HFFc6 (cell line): ENCODE measurements at regions not wholly inside any gene's neighbourhood (a gene's known extent, or its start where the extent isn't known, plus 50 kb on each side); places are given as distances from the start of the nearest gene placed in this dataset.

ENCODE experiments used
- DNase-seq: peaks from one replicate; pipeline ENCODE4 v3.0.0-alpha.2; 2018
- H3K27ac Mint-ChIP-seq: 2 replicates; pipeline ENCODE4 v1.8.0; 2020; ENCODE audit warnings: mild to moderate bottlenecking, mixed read lengths
- H3K27me3 Mint-ChIP-seq: 2 replicates; pipeline ENCODE4 v1.8.0; 2021; ENCODE audit warnings: mild to moderate bottlenecking, moderate library complexity, mixed read lengths; ENCODE audit not compliant: insufficient read depth
- H3K36me3 Mint-ChIP-seq: 2 replicates; pipeline ENCODE4 v1.8.0; 2021; ENCODE audit warnings: low read depth, mixed read lengths
- H3K4me1 Mint-ChIP-seq: 2 replicates; pipeline ENCODE4 v1.8.0; 2020; ENCODE audit warnings: low read depth, mixed read lengths
- H3K4me3 Mint-ChIP-seq: 2 replicates; pipeline ENCODE4 v1.8.0; 2020; ENCODE audit warnings: mild to moderate bottlenecking, moderate library complexity, mixed read lengths
- H3K9me3 Mint-ChIP-seq: 2 replicates; pipeline ENCODE4 v1.8.0; 2020; ENCODE audit warnings: mild to moderate bottlenecking, mixed read lengths
- TF ChIP-seq, protein P1 (sequence below): fragments of 200-600 bp; sonication (generic); IDR thresholded peaks from 2 replicates; pipeline ENCODE4 v1.5.0; 2021; ENCODE audit warnings: antibody characterized with exemption, mild to moderate bottlenecking

DNA sequence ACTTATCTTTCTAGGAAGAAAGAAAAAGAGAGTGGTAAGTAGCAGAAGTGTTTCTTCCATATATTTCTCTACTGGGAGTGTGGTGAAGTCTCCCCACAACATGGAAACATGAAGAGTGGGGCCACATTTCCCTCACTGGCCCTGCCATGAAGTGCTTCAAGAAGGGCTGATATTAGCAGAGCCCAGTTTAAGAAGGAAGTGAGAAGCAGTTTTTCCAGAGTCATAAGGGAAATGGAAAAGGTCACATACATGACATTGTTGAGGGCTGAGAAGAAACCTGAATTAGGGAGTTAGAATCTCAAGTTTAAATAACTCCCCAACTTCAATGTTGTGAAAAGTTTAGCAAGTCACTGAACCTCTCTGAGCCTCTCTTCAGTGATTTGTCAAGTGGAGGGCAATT, 171.9 kb upstream of the RBPJ start:
- peaks cover 44% of the 10 kb centered on the region for H3K4me1 Mint-ChIP-seq
- DNase-seq, result no peak
- H3K27ac Mint-ChIP-seq, result no peak overlapping the region
- H3K36me3 Mint-ChIP-seq, result no peaks in the 10 kb centered on the region; the same call in 1 of the 2 replicates
- H3K27me3 Mint-ChIP-seq, result peaks cover 1% of the 10 kb centered on the region
- H3K9me3 Mint-ChIP-seq, result no peaks in the 10 kb centered on the region
- TF ChIP-seq, protein P1, sequence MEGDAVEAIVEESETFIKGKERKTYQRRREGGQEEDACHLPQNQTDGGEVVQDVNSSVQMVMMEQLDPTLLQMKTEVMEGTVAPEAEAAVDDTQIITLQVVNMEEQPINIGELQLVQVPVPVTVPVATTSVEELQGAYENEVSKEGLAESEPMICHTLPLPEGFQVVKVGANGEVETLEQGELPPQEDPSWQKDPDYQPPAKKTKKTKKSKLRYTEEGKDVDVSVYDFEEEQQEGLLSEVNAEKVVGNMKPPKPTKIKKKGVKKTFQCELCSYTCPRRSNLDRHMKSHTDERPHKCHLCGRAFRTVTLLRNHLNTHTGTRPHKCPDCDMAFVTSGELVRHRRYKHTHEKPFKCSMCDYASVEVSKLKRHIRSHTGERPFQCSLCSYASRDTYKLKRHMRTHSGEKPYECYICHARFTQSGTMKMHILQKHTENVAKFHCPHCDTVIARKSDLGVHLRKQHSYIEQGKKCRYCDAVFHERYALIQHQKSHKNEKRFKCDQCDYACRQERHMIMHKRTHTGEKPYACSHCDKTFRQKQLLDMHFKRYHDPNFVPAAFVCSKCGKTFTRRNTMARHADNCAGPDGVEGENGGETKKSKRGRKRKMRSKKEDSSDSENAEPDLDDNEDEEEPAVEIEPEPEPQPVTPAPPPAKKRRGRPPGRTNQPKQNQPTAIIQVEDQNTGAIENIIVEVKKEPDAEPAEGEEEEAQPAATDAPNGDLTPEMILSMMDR, result no peak
- no peak overlapping the region for H3K4me3 Mint-ChIP-seq

DNA sequence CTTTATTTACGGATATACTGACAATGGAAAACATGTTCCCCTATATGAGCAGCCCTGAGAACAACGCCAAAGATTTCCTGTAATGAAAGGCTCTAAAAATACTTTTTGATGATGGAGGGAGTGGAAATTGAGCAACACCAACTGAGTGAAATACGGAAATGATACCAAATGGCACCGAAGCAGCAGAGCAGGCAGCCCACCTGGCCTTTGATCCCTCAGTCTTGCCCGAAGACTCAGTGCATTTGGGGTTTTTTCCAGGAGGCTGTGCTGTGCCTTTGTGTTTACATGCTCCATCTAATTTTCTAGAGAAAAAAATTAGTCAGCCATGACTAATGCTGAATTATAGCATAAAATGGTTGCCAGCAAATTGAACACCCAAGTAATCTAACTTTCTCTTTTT, 169.9 kb upstream of the RBPJ start:
- TF ChIP-seq, protein P1, result no peak
- Mint-ChIP-seq H3K27ac (peak overlapping the region; percentile 51), H3K4me1 (peaks cover 31% of the 10 kb centered on the region), H3K4me3 (peak overlapping the region; percentile 13), H3K9me3 (no peaks in the 10 kb centered on the region), H3K36me3 (no peaks in the 10 kb centered on the region; the same call in 1 of the 2 replicates), H3K27me3 (peaks cover 1% of the 10 kb centered on the region)
- DNase-seq, result peak; percentile 40

DNA sequence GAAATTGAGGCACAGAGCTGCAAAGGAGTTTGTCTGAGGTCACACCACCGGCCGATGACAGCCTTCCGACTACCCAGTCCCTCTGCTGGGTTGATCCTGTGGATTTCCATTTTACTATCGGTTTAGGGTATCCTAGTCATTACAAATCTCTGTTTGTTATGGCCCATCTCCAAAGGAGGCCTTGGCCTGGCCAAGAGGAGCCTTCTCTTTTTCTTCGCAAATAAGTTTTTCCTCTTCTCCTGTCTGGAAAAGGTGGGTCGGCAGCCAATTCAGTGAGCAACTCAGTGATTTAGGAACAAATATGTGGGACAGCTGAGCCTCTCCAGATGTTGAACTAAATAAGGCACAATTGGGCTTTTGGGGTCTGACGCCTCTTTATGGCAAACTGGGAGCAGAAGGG, 169.2 kb upstream of the RBPJ start:
- DNase-seq, result no peak
- TF ChIP-seq, protein P1, result no peak
- no peaks in the 10 kb centered on the region; the same call in 1 of the 2 replicates for H3K36me3 Mint-ChIP-seq
- peaks cover 31% of the 10 kb centered on the region for H3K4me1 Mint-ChIP-seq
- H3K4me3 Mint-ChIP-seq, result peak overlapping the region; percentile 13
- no peaks in the 10 kb centered on the region for H3K9me3 Mint-ChIP-seq
- no peaks in the 10 kb centered on the region; the same call in 1 of the 2 replicates for H3K27me3 Mint-ChIP-seq
- H3K27ac Mint-ChIP-seq, result peak overlapping the region; percentile 51; the same call in 1 of the 2 replicates

DNA sequence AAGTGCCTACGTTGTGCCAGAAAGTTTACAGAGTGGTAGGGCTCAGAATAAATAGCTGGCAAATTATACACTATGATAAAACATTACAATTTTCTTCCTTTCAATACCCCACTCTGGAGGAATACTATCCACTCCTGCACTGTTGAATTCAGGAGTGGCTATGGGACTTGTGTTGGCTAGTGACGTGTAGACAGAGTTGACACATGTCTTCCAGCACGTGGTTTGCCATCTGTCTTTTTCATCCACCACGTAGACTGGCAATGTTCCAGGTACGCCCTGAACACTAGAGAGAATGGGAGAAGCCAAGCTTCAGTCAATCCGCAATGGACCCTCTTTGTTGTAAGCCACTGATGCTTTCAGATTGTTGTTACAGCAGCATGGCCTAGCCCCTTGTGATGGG, 168.8 kb upstream of the RBPJ start:
- Mint-ChIP-seq H3K27me3 (no peaks in the 10 kb centered on the region; the same call in 1 of the 2 replicates), H3K4me1 (peaks cover 31% of the 10 kb centered on the region), H3K4me3 (no peak overlapping the region), H3K36me3 (no peaks in the 10 kb centered on the region; the same call in 1 of the 2 replicates), H3K27ac (no peak overlapping the region), H3K9me3 (no peaks in the 10 kb centered on the region)
- TF ChIP-seq, protein P1, result no peak
- no peak for DNase-seq

DNA sequence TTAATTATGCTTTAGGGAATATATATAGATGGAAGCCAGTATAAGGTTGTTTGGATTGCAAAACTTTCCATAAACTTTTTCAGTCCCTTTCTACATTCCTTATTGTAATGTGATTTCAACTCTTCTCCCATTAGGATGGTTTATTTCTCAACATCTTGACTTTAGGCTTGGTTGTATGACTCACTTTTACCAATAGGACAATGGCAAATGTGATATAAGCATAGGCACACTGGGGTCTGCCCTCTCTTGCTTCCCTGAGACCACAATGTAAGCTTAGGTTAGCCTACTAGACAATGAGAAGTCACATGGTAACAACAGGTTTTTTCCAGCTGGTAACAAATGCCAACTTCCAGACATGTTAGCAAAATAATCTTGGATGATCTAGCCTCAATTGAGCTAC, 163.3 kb upstream of the RBPJ start:
- H3K9me3 Mint-ChIP-seq, result no peaks in the 10 kb centered on the region
- TF ChIP-seq, protein P1, result no peak
- no peak overlapping the region for H3K4me3 Mint-ChIP-seq
- no peak overlapping the region for H3K27ac Mint-ChIP-seq
- DNase-seq, result no peak
- H3K36me3 Mint-ChIP-seq, result no peaks in the 10 kb centered on the region
- H3K4me1 Mint-ChIP-seq, result peaks cover 17% of the 10 kb centered on the region
- no peaks in the 10 kb centered on the region; the same call in 1 of the 2 replicates for H3K27me3 Mint-ChIP-seq

DNA sequence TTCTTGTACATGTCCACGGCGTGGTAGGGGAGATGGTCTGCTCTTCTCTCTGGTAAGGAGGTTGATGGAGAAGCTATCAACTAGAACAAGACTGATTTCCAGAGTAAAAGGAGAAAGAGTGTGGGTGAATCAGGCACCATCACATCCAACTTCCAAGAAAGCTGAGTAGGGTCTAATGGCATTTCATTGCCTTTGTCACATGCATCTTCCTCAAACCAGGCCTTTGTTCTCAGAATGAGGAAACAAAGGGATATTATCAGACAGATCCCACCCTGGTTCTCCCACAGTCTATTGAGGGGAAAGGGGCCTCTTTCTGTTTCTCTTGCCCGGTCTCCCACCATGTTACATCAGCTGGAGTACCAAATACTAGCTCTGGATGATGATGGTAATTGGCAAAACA, 160.2 kb upstream of the RBPJ start:
- Mint-ChIP-seq H3K27ac (no peak overlapping the region), H3K27me3 (no peaks in the 10 kb centered on the region; the same call in 1 of the 2 replicates), H3K4me3 (no peak overlapping the region), H3K4me1 (peaks cover 27% of the 10 kb centered on the region), H3K9me3 (no peaks in the 10 kb centered on the region), H3K36me3 (no peaks in the 10 kb centered on the region)
- TF ChIP-seq, protein P1, result no peak
- no peak for DNase-seq
